SIG-M5 treated with dmso at 0.1 percent for 504 hours (cell line): ENCODE measurements at regions not wholly inside any gene's neighbourhood (a gene's known extent, or its start where the extent isn't known, plus 50 kb on each side); places are given as distances from the start of the nearest gene placed in this dataset.
"Not testable (repeated sequence)": the region's sequence is repeated elsewhere in the genome, so short reads cannot be mapped to it uniquely, and the experiment has no call there.

ENCODE experiments used
- DNase-seq: peaks from one replicate; lab custom pipeline; 2025; ENCODE audit not compliant: unreplicated experiment; lab: John Stamatoyannopoulos, UW

DNA sequence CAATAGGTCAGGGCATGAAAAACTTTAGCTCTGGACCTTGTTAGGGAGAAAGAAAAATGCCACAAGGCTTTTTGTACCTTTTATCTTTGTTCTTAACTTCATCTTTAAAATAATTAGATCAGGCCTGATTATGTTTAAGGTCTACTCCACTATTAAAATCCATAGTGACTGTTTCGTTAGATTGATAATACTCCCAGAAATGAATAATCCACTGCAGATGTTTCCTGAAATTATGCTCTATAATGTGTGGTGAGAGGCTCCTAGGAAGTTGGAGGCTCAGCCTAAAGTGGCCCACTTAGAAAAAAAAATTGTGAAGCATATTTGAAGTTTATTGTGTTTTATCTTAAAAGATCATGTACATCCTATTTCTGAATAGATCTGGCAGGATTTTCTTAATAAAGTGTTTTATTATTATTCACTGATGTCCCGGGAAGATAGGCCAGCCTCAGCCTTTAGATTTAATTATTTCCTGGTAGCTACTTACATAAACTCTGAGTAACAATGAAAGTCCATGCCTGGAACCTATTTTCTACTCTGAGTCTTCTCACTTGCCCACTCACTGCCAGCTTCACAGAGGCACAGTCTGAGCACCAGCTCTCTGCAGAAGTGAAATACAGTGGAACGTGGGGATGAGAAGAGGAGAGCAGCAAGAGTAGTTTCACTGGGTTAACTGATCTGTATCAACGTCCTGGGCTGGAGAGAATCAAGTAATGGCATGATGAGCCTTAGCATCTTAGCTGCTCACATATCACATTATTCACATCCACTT is 126.8 kb upstream of the TMEM170B start:
- DNase-seq, result no peak

DNA sequence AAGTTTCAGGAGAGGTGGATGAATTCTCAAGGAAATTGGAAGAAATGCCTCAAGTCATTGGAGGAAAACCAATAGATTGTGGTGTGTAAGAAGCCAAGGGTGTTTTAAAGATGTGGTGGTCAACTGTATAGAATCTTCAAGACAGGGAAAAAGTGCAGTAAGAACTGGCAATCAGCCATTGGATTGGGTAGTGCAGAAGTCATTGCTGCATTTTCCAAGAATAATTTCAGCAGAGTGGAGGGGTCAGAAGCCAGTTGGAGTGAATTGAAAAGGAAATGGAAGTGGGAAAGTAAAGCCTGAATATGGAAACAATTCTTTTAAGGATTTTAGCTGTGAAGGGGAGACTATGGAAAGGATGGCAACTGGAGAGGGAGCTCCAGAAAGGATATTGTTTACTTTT is 128.2 kb upstream of the TMEM170B start:
- no peak for DNase-seq

DNA sequence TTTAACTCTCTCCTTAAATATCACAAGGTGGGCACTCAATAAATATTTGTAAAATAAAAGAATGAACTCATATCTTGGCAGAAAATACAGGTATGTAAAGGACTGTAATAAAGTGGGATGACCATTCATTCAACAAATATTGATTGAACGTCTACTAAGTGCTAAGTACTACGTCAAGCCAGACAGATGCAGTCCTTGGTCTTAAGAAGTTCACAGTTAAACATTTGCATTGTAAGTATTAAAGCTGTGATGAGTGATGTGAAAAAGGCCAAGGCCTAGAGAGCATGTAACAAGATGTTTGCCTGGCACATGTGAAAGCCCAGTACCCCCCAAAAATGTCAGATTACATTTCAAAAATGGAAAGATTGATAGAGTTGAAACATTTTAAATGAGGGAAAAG is 130.1 kb upstream of the TMEM170B start:
- no peak for DNase-seq

DNA sequence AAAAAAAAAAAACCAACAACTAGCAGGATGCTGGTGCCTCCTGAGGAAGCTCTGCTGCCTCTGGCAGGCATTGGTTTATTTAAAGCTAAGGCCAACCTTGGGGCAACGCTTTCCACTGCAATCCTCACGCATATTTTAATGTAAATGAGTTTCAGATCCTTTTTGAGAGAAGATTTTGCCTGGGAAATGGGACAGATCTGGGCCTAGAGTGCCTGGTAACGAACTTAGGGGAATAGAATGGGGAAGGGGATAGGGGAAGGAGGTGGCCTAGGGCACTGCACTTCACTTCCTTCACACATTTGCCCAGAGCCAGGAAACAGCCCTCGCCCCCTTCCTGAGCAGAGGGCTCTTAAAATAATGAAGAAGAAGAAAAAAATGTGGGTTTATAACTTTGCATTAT is 132.7 kb upstream of the TMEM170B start:
- DNase-seq, result peak; percentile 53

DNA sequence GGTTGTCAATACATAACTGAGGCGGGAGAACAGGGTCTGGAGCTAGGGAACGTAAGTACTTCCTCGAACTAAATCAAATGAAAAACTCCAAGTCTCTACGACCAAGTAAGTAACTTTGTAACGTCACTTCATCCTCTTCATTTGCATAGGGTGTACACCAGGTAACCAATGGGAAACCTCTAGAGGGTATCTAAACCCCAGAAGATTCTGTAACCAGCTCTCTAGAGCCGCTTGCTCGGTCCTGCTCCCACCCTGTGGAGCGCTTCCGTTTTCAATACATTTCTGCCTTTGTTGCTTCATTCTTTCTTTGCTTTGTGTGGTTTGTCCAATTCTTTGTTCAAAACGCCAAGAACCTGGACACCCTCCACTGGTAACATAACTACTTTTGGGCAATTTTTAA is 133.5 kb upstream of the TMEM170B start:
- no peak for DNase-seq

DNA sequence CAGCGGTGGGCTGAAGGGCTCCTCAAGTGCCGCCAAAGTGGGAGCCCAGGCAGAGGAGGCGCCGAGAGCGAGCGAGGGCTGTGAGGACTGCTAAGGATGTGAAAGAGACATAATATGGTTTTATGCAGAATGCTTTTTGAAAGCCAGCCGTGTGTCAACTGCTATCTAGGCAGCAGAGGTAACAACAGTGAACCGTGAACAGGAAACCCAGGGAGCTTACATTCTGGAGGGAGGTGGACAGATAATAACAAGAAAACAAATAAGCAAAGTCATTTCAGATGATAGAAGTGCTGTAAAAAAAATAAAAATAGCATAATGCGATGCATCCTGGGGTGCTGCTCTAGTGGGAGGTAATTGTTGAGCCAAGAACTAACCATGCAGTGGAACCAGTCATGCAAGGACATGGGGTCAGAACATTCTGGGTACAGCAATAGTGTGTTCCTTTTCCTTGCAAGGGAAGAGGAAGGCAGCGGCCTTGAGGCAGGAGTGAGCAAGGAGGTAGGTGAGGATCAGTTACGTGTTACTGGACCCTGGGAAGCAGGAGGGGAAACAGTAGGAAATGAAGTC is 134.4 kb upstream of the TMEM170B start:
- DNase-seq, result no peak

DNA sequence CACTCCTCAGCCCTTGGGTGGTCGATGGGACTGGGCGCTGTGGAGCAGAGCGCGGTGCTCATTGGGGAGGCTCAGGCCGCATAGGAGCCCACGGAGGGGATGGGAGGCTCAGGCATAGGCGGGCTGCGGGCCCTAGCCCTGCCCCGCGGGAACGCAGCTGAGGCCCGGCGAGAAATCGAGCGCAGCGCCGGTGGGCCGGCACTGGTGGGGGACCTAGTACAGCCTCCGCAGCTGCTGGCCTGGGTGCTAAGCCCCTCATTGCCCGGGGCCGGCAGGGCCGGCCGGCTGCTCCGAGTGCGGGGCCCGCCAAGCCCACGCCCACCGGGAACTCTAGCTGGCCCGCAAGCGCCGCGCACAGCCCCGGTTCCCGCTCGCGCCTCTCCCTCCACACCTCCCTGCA is 135.0 kb upstream of the TMEM170B start:
- not testable (repeated sequence) for DNase-seq

DNA sequence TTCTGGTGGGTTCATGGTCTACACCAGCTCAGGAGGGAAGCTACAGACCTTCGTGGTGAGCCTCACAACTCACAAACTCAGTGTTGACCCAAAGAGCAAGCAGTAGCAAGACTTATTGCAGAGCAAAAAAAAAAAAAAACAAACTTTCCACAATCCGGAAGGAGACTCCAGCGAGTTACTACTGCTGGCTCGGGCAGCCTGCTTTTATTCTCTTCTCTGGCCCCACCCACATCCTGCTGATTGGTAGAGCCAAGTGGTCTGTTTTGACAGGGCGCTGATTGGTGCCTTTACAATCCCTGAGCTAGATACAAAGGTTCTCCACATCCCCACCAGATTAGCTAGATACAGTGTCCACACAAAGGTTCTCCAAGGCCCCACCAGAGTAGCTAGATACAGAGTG is 135.6 kb upstream of the TMEM170B start:
- DNase-seq, result not testable (repeated sequence)

DNA sequence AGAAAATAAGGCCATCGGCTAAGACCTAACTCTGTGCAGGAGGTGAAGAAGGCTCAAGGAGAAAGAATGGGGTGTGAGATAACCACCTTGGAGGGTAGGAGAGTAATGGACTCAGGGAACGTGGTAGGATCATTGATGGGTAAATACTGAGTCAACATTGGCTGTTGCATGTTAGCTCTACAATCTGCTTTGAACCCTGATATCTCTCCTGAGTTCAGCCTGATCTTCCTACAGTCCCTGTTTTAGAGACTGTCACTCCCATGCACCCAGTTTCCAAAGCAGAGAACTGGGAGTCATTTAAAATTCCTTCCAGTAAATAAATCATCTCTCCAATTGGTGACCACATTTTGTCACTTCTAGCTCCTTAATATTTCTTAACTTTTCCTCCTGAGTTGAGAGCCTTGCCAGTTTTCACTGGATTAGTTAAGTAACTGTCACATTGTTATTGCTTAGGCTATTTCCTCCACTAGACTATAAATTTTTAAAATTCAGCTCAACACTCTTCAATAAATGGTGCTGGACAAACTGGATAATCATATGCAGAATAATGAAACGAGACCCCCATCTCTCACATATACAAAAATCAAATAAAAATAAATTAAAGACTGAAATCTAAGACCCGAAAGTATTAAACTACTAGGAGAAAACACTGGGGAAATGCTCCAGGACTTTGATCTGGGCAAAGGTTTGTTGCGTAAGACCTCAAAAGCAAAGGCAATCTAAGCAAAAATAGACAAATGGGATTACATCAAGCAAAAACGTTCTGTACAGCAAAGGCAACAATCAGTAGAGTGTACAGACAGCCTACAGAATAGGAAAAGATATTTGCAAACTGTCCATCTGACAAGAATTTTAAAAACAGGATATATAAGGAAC is 138.9 kb upstream of the TMEM170B start:
- DNase-seq, result peak; percentile 44

DNA sequence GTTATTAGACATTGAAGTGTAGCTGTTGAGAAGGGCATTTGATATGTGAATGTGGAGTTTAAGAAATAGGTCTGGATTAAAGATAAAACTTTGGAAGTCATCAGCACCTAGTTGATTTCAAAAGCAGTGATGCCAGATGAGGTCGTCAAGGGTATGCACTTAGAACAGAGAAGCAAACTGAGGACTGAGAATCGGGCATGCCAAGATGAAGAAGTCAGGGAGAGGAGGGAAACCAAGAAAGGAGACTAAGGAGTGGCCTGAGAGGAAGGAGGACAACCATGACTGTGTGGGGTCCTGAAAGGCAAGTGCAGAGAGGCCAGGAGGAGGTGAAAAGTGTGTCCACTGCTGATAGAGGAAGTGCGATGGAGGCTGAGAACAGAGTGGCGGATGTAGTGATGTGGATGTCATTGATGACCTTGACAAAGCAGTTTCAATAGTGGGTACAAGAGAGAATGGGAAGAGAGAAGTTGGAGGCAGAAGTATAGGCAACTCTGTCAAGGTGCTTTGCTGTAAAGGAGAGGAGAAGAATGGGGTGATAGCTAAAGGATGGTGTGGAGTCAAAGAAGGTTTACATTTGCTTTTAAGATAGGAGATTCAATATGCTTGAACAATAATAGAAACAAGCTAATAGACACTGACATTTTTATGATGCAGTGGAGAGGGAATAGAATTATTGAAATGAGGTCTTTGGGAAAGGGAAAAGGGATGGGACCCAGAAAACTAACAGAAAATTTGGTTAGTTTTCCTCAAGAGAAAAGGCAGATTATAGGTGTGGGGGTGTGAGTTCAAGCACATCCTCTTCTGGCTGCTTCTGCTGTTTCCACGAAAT is 139.7 kb upstream of the TMEM170B start:
- DNase-seq, result no peak

DNA sequence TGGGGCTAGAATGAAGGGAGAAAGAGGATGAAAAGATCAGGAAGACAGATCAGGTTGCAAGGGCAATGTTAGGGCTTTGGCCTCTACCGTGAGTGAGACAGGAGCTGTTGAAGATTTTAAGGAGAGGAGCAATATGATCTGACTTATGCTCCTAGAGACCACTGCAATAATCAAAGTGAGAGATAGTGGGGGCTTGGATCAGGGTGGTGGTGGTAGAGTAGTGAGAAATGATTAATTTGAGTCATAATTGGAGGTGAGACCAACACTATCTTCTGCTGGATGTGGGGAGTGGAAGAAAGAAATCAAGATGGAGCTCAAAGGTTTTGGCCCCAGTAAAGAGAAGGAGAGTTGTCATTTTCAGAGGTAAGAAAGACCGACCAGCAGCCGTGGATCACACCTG is 140.7 kb upstream of the TMEM170B start:
- DNase-seq, result no peak

DNA sequence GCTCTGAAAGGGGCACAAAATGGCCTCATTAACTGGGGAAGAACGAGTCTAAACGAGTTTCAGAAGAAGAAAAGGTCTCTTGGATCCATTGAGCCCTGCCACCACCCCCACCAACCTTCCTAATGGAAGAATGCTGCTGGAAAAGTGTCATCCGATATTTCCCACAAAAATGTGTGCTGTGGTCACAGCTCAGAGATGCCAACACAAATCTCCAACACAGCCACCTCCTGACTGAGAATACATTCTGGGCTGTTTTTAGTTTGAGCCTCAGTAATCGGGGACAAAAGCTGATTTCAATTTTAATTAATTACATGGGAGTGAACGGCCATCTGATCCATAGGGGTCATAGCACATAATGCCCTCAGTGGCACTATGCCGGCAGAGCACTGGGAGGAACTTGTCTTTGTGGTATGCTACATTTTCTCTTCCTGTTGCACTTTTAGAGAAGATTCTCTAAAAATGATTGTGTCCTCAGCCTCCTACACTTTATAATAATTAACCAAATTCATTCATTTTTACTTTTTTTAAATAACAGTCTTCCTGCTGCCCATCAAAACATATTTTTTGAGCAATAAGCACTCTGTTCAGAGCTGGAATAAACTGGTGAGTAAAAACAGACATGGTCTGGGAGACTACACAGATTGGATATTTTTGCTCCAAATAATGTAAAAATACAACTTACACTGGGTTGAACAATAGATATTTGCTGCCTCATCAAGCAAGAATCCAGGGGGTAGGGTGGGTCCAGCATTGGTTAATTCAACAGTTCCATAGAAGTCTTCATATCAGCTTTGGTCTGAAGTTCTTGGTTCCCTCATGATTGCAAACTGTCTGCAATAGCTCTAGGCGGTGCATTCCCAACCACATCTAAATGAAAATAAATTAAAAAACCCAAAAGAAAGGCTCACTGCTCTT is 143.6 kb upstream of the TMEM170B start:
- no peak for DNase-seq

DNA sequence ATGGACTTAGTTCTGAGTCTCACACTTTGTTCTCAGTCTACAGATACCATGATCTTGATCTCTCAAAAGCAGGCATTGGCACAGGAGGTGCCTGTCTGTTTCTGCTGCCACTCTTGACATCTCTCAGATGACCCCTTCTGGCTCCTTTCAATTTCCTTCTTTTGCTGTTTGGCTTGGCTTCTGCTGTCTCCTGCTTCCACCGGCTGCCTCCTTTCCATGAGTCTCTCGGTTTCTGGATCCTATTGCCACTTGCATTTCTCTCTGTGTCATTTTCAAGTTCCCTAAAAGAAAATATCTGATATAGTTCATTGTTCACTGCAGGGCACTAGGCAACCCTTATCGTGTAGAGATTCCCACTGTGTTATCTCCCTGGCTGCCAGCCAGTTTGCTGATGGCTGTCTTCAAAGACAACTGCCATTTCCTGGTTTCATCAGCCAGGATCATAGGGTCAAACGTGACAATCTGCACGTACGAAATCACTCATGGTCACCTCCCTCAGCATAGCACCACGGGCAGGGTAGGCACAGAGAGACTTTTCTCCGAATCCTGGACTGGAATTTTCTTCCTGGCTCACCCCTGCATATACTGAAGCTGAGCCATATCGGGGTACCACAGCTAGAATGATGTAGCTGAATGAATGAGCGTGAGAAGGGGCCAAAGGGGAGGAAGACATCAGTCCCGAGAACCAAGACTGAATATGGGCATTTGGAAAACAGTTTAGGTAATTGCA is 144.6 kb upstream of the TMEM170B start:
- DNase-seq, result peak; percentile 20

DNA sequence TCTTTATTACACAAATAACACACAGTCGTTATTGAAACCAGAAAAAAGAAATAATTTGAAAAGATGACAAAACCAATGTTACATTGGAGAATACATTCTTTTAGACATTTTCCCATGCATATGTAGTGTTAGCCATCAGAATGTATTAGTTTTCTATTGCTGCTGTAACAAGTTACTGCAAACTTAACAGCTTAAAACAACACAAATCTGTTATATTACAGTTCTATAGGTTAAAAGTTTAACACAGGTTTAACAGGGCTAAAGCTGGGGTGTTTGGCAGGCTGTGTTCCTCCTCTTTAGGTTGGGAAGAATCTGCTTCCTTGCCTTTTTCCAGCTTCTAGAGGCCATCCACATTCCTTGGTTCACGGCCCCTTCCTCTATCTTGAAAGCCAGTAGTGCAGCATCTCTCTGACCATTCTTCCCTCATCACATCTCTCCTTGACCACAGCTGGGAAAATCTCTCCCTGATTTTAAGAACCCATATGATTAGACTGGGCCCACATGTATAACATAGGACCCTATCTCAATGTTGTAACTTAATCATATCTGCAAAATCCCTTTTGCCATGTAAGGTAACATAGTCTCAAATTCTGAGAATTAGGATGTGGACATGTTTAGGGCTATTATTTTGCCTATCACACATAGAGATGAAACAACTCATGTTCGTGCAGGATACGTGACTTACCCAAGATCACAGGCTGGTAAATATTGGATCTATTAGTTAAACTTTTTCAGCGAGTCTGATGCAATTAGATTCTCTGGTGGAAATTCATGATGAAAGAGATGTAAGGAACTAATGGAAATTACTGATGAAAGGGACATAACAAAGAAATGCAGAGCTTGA is 145.4 kb upstream of the TMEM170B start:
- DNase-seq, result no peak

DNA sequence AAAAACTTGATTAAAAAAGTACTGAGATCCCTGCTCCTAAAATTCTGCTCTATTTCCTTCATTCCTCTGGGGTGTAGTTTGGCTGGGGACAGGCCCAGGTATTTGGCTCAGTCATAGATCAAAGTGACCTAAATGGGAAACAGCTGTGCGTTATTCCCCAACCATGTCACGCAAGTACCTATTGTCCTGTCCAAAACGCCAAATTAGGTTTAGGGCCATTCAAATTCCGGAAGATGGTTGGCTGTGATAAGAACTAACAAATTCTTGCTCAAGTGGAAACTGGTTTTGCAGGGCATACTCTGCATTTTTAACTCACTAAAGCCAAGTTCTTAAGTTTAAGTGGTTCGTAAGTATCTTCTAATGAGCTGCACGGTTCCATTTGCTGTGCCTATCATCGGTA is 147.6 kb upstream of the TMEM170B start:
- peak; percentile 54 for DNase-seq

DNA sequence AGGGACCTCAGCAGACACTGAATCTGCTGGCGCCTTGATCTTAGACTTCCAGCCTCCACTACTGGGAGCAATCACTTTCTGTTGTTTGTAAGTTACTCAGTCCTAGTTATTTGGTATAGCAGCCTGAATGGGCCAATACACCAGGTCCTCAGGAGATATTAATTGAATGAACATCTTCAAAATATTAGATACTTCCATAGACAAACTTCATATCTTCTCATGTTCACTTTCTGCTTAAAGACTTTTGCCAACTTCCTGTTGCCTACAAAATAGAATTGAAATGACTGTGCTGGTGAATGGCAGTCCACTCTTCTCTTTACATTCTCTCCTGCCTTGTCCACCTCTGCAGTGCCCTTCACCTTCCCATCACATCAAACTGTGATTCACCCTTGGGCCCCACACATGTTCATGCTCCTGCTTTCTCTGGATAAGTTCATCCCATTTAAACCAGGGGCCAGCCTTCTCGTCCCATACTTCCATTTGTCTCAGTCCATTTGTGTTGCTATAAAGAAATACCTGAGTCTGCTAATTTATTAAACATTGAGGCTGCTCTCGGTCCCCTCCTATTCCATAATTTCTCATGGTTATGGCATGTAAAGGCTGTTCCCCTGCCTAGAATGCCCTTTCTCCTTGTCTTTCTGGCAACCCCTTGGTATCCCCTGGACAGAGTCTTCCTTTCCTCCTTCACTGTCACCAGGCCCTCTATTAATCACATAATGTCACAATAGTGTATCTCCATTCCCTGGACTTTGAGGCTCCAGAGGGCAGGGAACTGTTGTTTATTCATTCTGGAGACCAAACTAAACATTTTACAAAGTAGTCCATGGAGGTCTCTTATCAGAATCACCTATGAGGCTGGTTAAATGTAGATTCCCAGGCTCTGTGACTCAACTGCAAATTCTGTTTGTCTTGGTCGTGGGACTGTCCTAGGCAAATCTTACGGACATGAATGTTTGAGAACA is 148.3 kb upstream of the TMEM170B start:
- no peak for DNase-seq

DNA sequence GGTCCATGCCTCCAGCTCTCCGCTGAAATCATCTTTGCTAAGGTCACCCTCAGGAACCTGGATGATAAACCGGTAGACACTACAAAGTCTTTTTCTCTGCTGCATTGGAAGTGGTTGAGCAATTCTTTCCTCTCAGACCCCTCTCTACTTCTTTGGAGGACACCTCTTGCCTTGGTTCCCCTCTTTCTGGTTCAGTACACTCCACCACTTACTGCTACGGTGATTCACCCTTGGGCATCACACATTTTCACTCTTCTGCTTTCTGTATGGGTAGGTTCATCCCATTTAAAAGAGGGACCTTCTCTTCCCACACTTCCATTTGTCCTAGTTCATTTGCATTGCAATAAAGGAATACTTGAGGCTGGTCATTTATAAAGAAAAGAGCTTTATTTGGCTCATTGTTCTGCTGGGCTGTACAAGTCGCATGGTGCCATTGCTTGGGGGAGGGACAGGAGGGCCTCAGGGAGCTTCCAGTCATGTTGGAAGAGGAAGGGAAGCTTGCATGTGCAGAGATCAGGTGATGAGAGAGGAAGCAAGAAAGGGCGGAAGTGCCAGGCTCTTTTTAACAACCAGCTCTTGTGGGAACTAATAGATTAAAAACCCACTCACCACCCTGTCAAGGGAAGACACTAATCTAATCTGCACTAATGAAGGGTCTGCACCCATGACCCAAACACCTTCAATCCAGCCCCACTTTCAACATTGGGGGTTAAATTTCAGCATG is 149.7 kb upstream of the TMEM170B start:
- no peak for DNase-seq
